WTC11 (cell line): ENCODE measurements at regions not wholly inside any gene's neighbourhood (a gene's known extent, or its start where the extent isn't known, plus 50 kb on each side); places are given as distances from the start of the nearest gene placed in this dataset.

ENCODE experiments used
- ATAC-seq: fragments of 200-7000 bp; cut with Tn5 transposase; 2 replicates; pipeline ENCODE4 v1.10.0; 2021; ENCODE audit warnings: mild to moderate bottlenecking, moderate library complexity
- CTCF ChIA-PET: fragments of 300-600 bp; sonication (Branson Sonifier 250); formaldehyde crosslinking; loops from one replicate; lab custom pipeline; 2021; ENCODE audit warnings: antibody characterized with exemption; lab: Charles Lee
- POLR2A ChIA-PET: fragments of 350-600 bp; sonication (Branson Sonifier 250); formaldehyde crosslinking; loops from one replicate; lab custom pipeline; 2021; ENCODE audit warnings: antibody characterized with exemption; lab: Charles Lee
- DNase-seq: peaks from one replicate; pipeline ENCODE4 v3.0.0; 2021; ENCODE audit warnings: low spot score
- H3K27ac Mint-ChIP-seq: 2 replicates; pipeline ENCODE4 v1.8.0; 2021; ENCODE audit warnings: mixed read lengths
- H3K27me3 Mint-ChIP-seq: 2 replicates; pipeline ENCODE4 v1.8.0; 2021; ENCODE audit warnings: low read depth, mild to moderate bottlenecking, moderate library complexity, mixed read lengths
- H3K36me3 Mint-ChIP-seq: 2 replicates; pipeline ENCODE4 v1.8.0; 2021; ENCODE audit warnings: mixed read lengths
- H3K4me1 Mint-ChIP-seq: 2 replicates; pipeline ENCODE4 v1.8.0; 2022; ENCODE audit warnings: mixed read lengths
- H3K4me3 Mint-ChIP-seq: 2 replicates; pipeline ENCODE4 v1.8.0; 2021; ENCODE audit warnings: mild to moderate bottlenecking, moderate library complexity, mixed read lengths
- H3K9me3 Mint-ChIP-seq: 2 replicates; pipeline ENCODE4 v1.8.0; 2021; ENCODE audit warnings: mixed read lengths
- AFF4 ChIP-seq: sonication (generic); formaldehyde crosslinking; IDR thresholded peaks from 2 replicates; pipeline ENCODE4 v1.8.1; 2023; ENCODE audit warnings: mild to moderate bottlenecking, missing genetic modification reagents, borderline replicate concordance
- CBFB ChIP-seq: sonication (generic); formaldehyde crosslinking; IDR thresholded peaks from 2 replicates; pipeline ENCODE4 v1.8.1; 2022; ENCODE audit warnings: mild to moderate bottlenecking, low read depth, missing genetic modification reagents
- E2F1 ChIP-seq: sonication (generic); formaldehyde crosslinking; IDR thresholded peaks from 2 replicates; pipeline ENCODE4 v1.8.0; 2022; ENCODE audit warnings: mild to moderate bottlenecking, missing genetic modification reagents
- HMGA2 ChIP-seq: fragments of 250-450 bp; sonication (Bioruptor Pico); IDR thresholded peaks from 2 replicates; pipeline ENCODE4 v1.4.0; 2021; ENCODE audit warnings: mild to moderate bottlenecking, moderate library complexity
- JAZF1 ChIP-seq: fragments of 250-450 bp; sonication (Bioruptor Pico); IDR thresholded peaks from 2 replicates; pipeline ENCODE4 v1.9.0; 2021; ENCODE audit warnings: moderate library complexity, mild to moderate bottlenecking, inconsistent platforms
- MYBL2 ChIP-seq: sonication (generic); formaldehyde crosslinking; IDR thresholded peaks from 2 replicates; pipeline ENCODE4 v1.8.1; 2023; ENCODE audit warnings: mild to moderate bottlenecking, moderate library complexity, missing genetic modification reagents
- SP1 ChIP-seq: sonication (generic); formaldehyde crosslinking; conservative IDR thresholded peaks from 2 replicates; pipeline ENCODE4 v1.8.1; 2022; ENCODE audit warnings: missing genetic modification reagents
- TCF7 ChIP-seq: sonication (generic); formaldehyde crosslinking; IDR thresholded peaks from 2 replicates; pipeline ENCODE4 v1.8.0; 2022; ENCODE audit warnings: mild to moderate bottlenecking, low read depth, missing genetic modification reagents, moderate library complexity
- TEAD1 ChIP-seq: sonication (generic); formaldehyde crosslinking; IDR thresholded peaks from 2 replicates; pipeline ENCODE4 v1.8.0; 2022; ENCODE audit warnings: mild to moderate bottlenecking, missing genetic modification reagents
- USF2 ChIP-seq: sonication (generic); formaldehyde crosslinking; IDR thresholded peaks from 2 replicates; pipeline ENCODE4 v1.8.1; 2023; ENCODE audit warnings: mild to moderate bottlenecking, missing genetic modification reagents, moderate library complexity
- ZNF232 ChIP-seq: sonication (generic); formaldehyde crosslinking; IDR thresholded peaks from 2 replicates; pipeline ENCODE4 v1.8.0; 2022; ENCODE audit warnings: mild to moderate bottlenecking, missing genetic modification reagents
- ZSCAN18 ChIP-seq: fragments of 250-450 bp; sonication (Bioruptor Pico); IDR thresholded peaks from 2 replicates; pipeline ENCODE4 v2.1.2; 2022; ENCODE audit warnings: mild to moderate bottlenecking, moderate library complexity
- TF ChIP-seq, protein P1 (sequence below): fragments of 250-450 bp; sonication (Bioruptor Pico); IDR thresholded peaks from 2 replicates; pipeline ENCODE4 v1.9.0; 2021; ENCODE audit warnings: mild to moderate bottlenecking, borderline replicate concordance

DNA sequence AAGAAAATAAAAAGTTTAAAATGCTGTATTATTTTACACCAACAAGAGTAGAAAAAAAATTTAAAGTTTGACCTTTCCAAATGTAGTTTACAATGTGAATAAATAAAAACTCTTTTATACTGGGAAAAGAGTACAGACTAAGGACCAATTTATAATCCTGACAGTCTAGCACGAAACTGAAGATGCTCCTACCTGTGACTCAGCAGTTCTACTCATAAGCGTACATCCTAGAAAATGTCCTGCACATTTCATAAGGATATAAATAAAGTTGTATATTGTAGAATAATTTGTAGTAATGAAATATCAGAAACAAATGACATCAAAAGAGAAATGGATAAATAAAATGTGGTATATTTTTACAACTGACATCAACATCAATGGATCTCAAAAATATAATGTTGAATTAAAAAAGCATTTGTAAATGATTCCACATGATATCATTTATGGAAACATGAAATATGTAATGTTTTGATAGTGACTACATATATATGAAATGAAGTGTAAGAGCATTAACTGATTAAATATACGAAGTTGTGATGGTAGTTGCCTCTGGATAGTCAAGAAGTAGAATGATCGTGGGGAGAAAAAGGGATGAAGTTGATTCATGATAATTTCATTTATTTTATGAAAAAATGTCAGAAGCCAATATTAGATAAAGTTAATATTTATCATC is 161.3 kb upstream of the CBLB start (continued):
- TF ChIP-seq, protein P1, sequence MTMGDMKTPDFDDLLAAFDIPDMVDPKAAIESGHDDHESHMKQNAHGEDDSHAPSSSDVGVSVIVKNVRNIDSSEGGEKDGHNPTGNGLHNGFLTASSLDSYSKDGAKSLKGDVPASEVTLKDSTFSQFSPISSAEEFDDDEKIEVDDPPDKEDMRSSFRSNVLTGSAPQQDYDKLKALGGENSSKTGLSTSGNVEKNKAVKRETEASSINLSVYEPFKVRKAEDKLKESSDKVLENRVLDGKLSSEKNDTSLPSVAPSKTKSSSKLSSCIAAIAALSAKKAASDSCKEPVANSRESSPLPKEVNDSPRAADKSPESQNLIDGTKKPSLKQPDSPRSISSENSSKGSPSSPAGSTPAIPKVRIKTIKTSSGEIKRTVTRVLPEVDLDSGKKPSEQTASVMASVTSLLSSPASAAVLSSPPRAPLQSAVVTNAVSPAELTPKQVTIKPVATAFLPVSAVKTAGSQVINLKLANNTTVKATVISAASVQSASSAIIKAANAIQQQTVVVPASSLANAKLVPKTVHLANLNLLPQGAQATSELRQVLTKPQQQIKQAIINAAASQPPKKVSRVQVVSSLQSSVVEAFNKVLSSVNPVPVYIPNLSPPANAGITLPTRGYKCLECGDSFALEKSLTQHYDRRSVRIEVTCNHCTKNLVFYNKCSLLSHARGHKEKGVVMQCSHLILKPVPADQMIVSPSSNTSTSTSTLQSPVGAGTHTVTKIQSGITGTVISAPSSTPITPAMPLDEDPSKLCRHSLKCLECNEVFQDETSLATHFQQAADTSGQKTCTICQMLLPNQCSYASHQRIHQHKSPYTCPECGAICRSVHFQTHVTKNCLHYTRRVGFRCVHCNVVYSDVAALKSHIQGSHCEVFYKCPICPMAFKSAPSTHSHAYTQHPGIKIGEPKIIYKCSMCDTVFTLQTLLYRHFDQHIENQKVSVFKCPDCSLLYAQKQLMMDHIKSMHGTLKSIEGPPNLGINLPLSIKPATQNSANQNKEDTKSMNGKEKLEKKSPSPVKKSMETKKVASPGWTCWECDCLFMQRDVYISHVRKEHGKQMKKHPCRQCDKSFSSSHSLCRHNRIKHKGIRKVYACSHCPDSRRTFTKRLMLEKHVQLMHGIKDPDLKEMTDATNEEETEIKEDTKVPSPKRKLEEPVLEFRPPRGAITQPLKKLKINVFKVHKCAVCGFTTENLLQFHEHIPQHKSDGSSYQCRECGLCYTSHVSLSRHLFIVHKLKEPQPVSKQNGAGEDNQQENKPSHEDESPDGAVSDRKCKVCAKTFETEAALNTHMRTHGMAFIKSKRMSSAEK (CRISPR knock-in tag): no peak
- TF ChIP-seq CBFB (no peak), ZSCAN18 (CRISPR knock-in tag) (no peak), SP1 (no peak), TEAD1 (CRISPR knock-in tag) (no peak), E2F1 (no peak), AFF4 (no peak), MYBL2 (CRISPR knock-in tag) (no peak), JAZF1 (CRISPR knock-in tag) (no peak), TCF7 (no peak)
- TF ChIP-seq, all 79 proteins: peak for 0

GRCh38 chr3:106030627-106030963 is 161.8 kb upstream of the CBLB start:
- Mint-ChIP-seq H3K36me3 (no peaks in the 10 kb centered on the region), H3K27ac (no peak overlapping the region), H3K9me3 (no peaks in the 10 kb centered on the region), H3K4me1 (no peaks in the 10 kb centered on the region), H3K4me3 (no peak overlapping the region), H3K27me3 (no peaks in the 10 kb centered on the region)
- ChIA-PET CTCF (no interaction called here), POLR2A (no interaction called here)
- ATAC-seq (no peak), DNase-seq (no peak)
- TF ChIP-seq HMGA2: no peak

DNA sequence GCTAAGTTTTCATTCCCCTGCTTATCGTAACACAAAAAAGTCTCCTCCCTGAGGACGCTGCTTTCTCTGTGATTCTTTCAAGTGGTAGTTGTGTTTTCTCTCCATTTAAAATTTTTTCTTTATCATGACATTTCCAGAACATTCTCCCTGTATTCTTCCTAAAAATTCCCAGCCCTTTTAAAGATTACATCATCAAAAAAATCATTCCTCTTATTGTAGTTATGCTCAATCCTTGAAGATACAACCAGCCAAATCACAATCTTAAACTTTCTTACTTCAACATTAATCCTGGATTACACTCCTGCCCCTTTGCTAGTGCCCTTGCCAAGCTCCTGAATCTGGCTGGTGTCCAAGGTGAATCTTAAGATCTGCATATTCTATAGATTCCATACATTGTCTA is 163.7 kb upstream of the CBLB start:
- no peaks in the 10 kb centered on the region for H3K27me3 Mint-ChIP-seq

More for the DNA sequence above, 163.7 kb upstream of the CBLB start:
- ChIA-PET POLR2A (no interaction called here), CTCF (interaction anchor here (0.6 kb wide), 1 partner anchor 297 kb away, joined by 3 read pairs; no protein-coding TSS in a partner anchor)
- Mint-ChIP-seq H3K4me3 (no peak overlapping the region), H3K4me1 (no peaks in the 10 kb centered on the region), H3K36me3 (no peaks in the 10 kb centered on the region), H3K9me3 (peaks cover 2% of the 10 kb centered on the region; the same call in 1 of the 2 replicates), H3K27ac (no peak overlapping the region)
- TF ChIP-seq ZSCAN18 (CRISPR knock-in tag) (no peak), ZNF232 (CRISPR knock-in tag) (no peak), USF2 (no peak)
- DNase-seq (no peak), ATAC-seq (no peak)
